ENCODE measurements at regions not wholly inside any gene's neighbourhood (a gene's known extent, or its start where the extent isn't known, plus 50 kb on each side); places are given as distances from the start of the nearest gene placed in this dataset.

DNA sequence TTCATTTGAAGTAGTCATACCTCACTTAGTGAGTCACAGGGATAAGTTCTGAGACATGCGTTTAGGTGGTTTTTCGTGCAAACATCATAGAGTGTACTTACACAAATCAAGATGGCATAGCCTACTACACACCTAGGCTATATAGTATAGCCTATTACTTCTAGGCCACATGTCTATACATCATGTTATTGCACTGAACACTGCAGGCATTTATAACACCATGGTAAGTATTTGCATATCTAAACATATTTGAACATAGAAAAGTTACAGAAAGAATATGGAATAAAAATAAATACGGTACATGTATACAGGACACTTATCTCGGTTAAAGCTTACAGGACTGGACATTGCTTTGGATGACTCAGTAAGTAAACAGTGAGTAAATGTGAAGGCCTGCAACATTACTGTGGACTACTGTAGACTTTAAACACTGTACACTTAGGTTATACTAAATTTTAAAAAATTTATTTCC lies 670.6 kb downstream of the SLC16A7 start:
- TF ChIP-seq, protein P1, sequence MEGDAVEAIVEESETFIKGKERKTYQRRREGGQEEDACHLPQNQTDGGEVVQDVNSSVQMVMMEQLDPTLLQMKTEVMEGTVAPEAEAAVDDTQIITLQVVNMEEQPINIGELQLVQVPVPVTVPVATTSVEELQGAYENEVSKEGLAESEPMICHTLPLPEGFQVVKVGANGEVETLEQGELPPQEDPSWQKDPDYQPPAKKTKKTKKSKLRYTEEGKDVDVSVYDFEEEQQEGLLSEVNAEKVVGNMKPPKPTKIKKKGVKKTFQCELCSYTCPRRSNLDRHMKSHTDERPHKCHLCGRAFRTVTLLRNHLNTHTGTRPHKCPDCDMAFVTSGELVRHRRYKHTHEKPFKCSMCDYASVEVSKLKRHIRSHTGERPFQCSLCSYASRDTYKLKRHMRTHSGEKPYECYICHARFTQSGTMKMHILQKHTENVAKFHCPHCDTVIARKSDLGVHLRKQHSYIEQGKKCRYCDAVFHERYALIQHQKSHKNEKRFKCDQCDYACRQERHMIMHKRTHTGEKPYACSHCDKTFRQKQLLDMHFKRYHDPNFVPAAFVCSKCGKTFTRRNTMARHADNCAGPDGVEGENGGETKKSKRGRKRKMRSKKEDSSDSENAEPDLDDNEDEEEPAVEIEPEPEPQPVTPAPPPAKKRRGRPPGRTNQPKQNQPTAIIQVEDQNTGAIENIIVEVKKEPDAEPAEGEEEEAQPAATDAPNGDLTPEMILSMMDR (IDR thresholded peaks at IDR 0.05), result no peak
- no peak for TF ChIP-seq ZFX (IDR thresholded peaks at IDR 0.05; ENCODE audit: borderline replicate concordance)

All from 22Rv1 (cell line).